ENCODE measurements at regions not wholly inside any gene's neighbourhood (a gene's known extent, or its start where the extent isn't known, plus 50 kb on each side); places are given as distances from the start of the nearest gene placed in this dataset.

DNA sequence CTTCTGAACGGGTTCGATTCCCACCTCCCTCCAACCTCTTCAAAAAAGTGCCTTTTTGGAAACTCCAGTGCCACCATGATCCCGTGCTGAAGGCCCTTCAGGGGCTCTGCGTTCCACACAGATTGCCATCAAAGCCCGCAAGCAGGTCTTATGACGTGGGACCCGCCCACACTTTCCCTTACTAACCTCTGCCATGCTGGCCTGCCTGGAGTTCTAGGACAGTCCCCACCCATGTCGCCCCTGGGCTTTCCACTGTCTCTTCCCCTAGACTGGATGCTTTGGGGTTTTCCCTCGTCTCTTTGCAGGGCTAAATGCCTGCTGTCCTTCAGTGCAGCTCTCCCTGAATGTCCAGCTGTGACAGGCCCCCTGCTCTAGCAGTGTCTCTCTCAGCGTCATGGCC lies 313.7 kb upstream of the ATP10A start:
- Histone ChIP-seq H3K4me1 (ENCODE audit: insufficient read depth) (no peaks in the 10 kb centered on the region), H3K9me3 (ENCODE audit: low read depth) (no peaks in the 10 kb centered on the region), H3K4me3 (no peak overlapping the region), H3K79me2 (no peaks in the 10 kb centered on the region), H3K36me3 (replicated peaks; ENCODE audit: insufficient read depth, low read depth) (no peaks in the 10 kb centered on the region), H2AFZ (no peak overlapping the region), H4K20me1 (ENCODE audit: insufficient read depth, poor library complexity, severe bottlenecking) (no peaks in the 10 kb centered on the region), H3K27me3 (no peaks in the 10 kb centered on the region), H3K9me2 (replicated peaks; ENCODE audit: insufficient read depth) (no peaks in the 10 kb centered on the region), H3K27ac (no peak overlapping the region), H3K4me2 (no peak overlapping the region)
- DNase-seq (ENCODE audit: low spot score) = no peak
- 84% methylated on average over 9 of the region's 10 CpGs for WGBS (ENCODE audit: low lambda C conversion rate, missing lambda C conversion rate)
- TF ChIP-seq CTCF (IDR thresholded peaks at IDR 0.05; ENCODE audit: poor library complexity) = no peak
- TF ChIP-seq EZH2phosphoT487 (IDR thresholded peaks at IDR 0.05; ENCODE audit: low read depth, severe bottlenecking, unreplicated experiment) = no peak
- no peak for TF ChIP-seq EZH2 (IDR thresholded peaks at IDR 0.05; ENCODE audit: borderline replicate concordance)

DNA sequence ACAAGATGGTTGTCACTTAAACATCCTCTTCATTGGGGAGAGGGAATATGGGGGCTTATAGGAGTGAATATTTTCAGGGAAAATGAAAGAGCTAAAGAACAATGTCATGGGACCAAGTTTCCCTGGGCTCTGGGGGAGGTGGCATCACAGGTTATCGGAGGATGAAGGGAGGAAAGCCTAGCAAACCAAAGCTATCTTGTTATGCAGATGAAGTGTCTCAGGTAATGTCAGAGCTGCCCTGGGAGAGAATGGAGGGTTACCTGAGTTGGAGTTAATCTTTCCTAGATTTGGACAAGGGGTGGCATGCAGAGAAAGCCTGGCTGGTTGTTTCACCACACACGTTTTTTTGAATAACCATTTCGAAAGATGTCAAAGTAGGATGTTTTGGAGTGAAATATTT lies 308.1 kb upstream of the ATP10A start:
- Histone ChIP-seq H3K4me1 (ENCODE audit: insufficient read depth) (no peaks in the 10 kb centered on the region), H3K27me3 (no peaks in the 10 kb centered on the region), H3K27ac (no peak overlapping the region), H3K79me2 (no peaks in the 10 kb centered on the region), H3K4me3 (no peak overlapping the region), H3K9me2 (replicated peaks; ENCODE audit: insufficient read depth) (no peaks in the 10 kb centered on the region), H4K20me1 (ENCODE audit: insufficient read depth, poor library complexity, severe bottlenecking) (no peaks in the 10 kb centered on the region), H2AFZ (no peak overlapping the region), H3K4me2 (no peak overlapping the region), H3K9me3 (ENCODE audit: low read depth) (no peaks in the 10 kb centered on the region), H3K36me3 (replicated peaks; ENCODE audit: insufficient read depth, low read depth) (no peaks in the 10 kb centered on the region)
- DNase-seq (ENCODE audit: low spot score) = no peak
- TF ChIP-seq EZH2 (IDR thresholded peaks at IDR 0.05; ENCODE audit: borderline replicate concordance) (no peak), EZH2phosphoT487 (IDR thresholded peaks at IDR 0.05; ENCODE audit: low read depth, severe bottlenecking, unreplicated experiment) (no peak), CTCF (IDR thresholded peaks at IDR 0.05; ENCODE audit: poor library complexity) (no peak)
- WGBS (ENCODE audit: low lambda C conversion rate, missing lambda C conversion rate) = 57% methylated on average over 3 of the region's 3 CpGs

- Histone ChIP-seq H2AFZ (no peak overlapping the region), H3K9me2 (replicated peaks; ENCODE audit: insufficient read depth) (no peaks in the 10 kb centered on the region), H3K4me3 (no peak overlapping the region), H3K9me3 (ENCODE audit: low read depth) (no peaks in the 10 kb centered on the region), H3K4me1 (ENCODE audit: insufficient read depth) (no peaks in the 10 kb centered on the region), H3K4me2 (no peak overlapping the region), H3K79me2 (no peaks in the 10 kb centered on the region), H3K27me3 (no peaks in the 10 kb centered on the region), H3K27ac (no peak overlapping the region), H3K36me3 (replicated peaks; ENCODE audit: insufficient read depth, low read depth) (no peaks in the 10 kb centered on the region), H4K20me1 (ENCODE audit: insufficient read depth, poor library complexity, severe bottlenecking) (no peaks in the 10 kb centered on the region)
- TF ChIP-seq EZH2phosphoT487 (IDR thresholded peaks at IDR 0.05; ENCODE audit: low read depth, severe bottlenecking, unreplicated experiment) (no peak), CTCF (IDR thresholded peaks at IDR 0.05; ENCODE audit: poor library complexity) (no peak), EZH2 (IDR thresholded peaks at IDR 0.05; ENCODE audit: borderline replicate concordance) (no peak)
- DNase-seq (ENCODE audit: low spot score) = no peak
- 89% methylated on average over 4 of the region's 4 CpGs for WGBS (ENCODE audit: low lambda C conversion rate, missing lambda C conversion rate)
These were observed 303.3 kb upstream of the ATP10A start for GRCh38 chr15:26166429-26166828.

- Histone ChIP-seq H3K36me3 (replicated peaks; ENCODE audit: insufficient read depth, low read depth) (no peaks in the 10 kb centered on the region), H3K9me2 (replicated peaks; ENCODE audit: insufficient read depth) (no peaks in the 10 kb centered on the region), H3K9me3 (ENCODE audit: low read depth) (no peaks in the 10 kb centered on the region), H3K4me1 (ENCODE audit: insufficient read depth) (no peaks in the 10 kb centered on the region), H3K27me3 (no peaks in the 10 kb centered on the region), H3K79me2 (no peaks in the 10 kb centered on the region), H3K4me3 (no peak overlapping the region), H4K20me1 (ENCODE audit: insufficient read depth, poor library complexity, severe bottlenecking) (no peaks in the 10 kb centered on the region), H3K27ac (no peak overlapping the region), H2AFZ (no peak overlapping the region), H3K4me2 (no peak overlapping the region)
- no peak for DNase-seq (ENCODE audit: low spot score)
- TF ChIP-seq CTCF (IDR thresholded peaks at IDR 0.05; ENCODE audit: poor library complexity) (no peak), EZH2phosphoT487 (IDR thresholded peaks at IDR 0.05; ENCODE audit: low read depth, severe bottlenecking, unreplicated experiment) (no peak), EZH2 (IDR thresholded peaks at IDR 0.05; ENCODE audit: borderline replicate concordance) (no peak)
- WGBS (ENCODE audit: low lambda C conversion rate, missing lambda C conversion rate) = 90% methylated on average over 7 of the region's 7 CpGs
These were observed 302.4 kb upstream of the ATP10A start for GRCh38 chr15:26165546-26165945.

All from hepatocyte (in vitro differentiated cells).